NCI-H69 (cell line): ENCODE measurements at regions not wholly inside any gene's neighbourhood (a gene's known extent, or its start where the extent isn't known, plus 50 kb on each side); places are given as distances from the start of the nearest gene placed in this dataset.

ENCODE experiments used
- DNase-seq: peaks from one replicate; lab custom pipeline; 2025; lab: John Stamatoyannopoulos, UW

GRCh38 chr4:8796096-8796495 lies 75.5 kb downstream of the HMX1 start:
- peak; percentile 55 for DNase-seq

GRCh38 chr4:8795140-8795539 lies 76.5 kb downstream of the HMX1 start:
- DNase-seq, result peak; percentile 33

- no peak for DNase-seq
These were observed 77.1 kb downstream of the HMX1 start for GRCh38 chr4:8794491-8794890.

- peak; percentile 63 for DNase-seq
These were observed 78.0 kb downstream of the HMX1 start for GRCh38 chr4:8793571-8794160.

- DNase-seq, result no peak
These were observed 79.1 kb downstream of the HMX1 start for GRCh38 chr4:8792491-8792890.

- no peak for DNase-seq
These were observed 80.0 kb downstream of the HMX1 start for GRCh38 chr4:8791609-8792008.

- no peak for DNase-seq
These were observed 80.9 kb downstream of the HMX1 start for GRCh38 chr4:8790749-8791148.

- no peak for DNase-seq
These were observed 83.5 kb downstream of the HMX1 start for GRCh38 chr4:8788174-8788573.

GRCh38 chr4:8786166-8786565 lies 85.5 kb downstream of the HMX1 start:
- DNase-seq, result no peak

GRCh38 chr4:8785656-8786142 lies 85.9 kb downstream of the HMX1 start:
- no peak for DNase-seq

- no peak for DNase-seq
These were observed 87.9 kb downstream of the HMX1 start for GRCh38 chr4:8783736-8784135.

- DNase-seq, result no peak
These were observed 89.5 kb downstream of the HMX1 start for GRCh38 chr4:8782135-8782534.

GRCh38 chr4:8781641-8782040 lies 90.0 kb downstream of the HMX1 start:
- no peak for DNase-seq

GRCh38 chr4:8780596-8781368 lies 90.9 kb downstream of the HMX1 start:
- DNase-seq, result no peak

- DNase-seq, result no peak
These were observed 91.6 kb downstream of the HMX1 start for GRCh38 chr4:8780086-8780485.

- peak; percentile 85 for DNase-seq
These were observed 92.1 kb downstream of the HMX1 start for GRCh38 chr4:8779490-8779932.

- DNase-seq, result peak; percentile 18
These were observed 92.9 kb downstream of the HMX1 start for GRCh38 chr4:8778760-8779159.

- DNase-seq, result peak; percentile 70
These were observed 93.3 kb downstream of the HMX1 start for GRCh38 chr4:8778291-8778690.

GRCh38 chr4:8777320-8778196 lies 94.1 kb downstream of the HMX1 start:
- peak; percentile 83 for DNase-seq

GRCh38 chr4:8776366-8776765 lies 95.3 kb downstream of the HMX1 start:
- no peak for DNase-seq

- no peak for DNase-seq
These were observed 95.8 kb downstream of the HMX1 start for GRCh38 chr4:8775751-8776355.

- DNase-seq, result peak; percentile 2
These were observed 96.5 kb downstream of the HMX1 start for GRCh38 chr4:8775121-8775520.
